Panc1 (cell line): ENCODE measurements at regions not wholly inside any gene's neighbourhood (a gene's known extent, or its start where the extent isn't known, plus 50 kb on each side); places are given as distances from the start of the nearest gene placed in this dataset.

ENCODE experiments used
- CTCF ChIP-seq: fragments of 450-650 bp; IDR thresholded peaks from 2 replicates; pipeline ENCODE4 v1.5.1; 2017; ENCODE audit warnings: mild to moderate bottlenecking
- POLR2AphosphoS5 ChIP-seq: IDR thresholded peaks from 2 replicates; pipeline ENCODE4 v1.6.1; 2012; ENCODE audit warnings: mild to moderate bottlenecking, low read depth, low read length, moderate library complexity
- SIN3A ChIP-seq: IDR thresholded peaks from 2 replicates; pipeline ENCODE4 v1.6.1; 2012; ENCODE audit warnings: low read depth, mild to moderate bottlenecking, low read length, moderate library complexity, borderline replicate concordance; ENCODE audit not compliant: insufficient read depth

GRCh38 chr3:145266368-145266767 lies 894.6 kb downstream of the PLOD2 start:
- TF ChIP-seq CTCF (no peak; the same call in 1 of the 2 replicates), POLR2AphosphoS5 (no peak), SIN3A (no peak)
